ENCODE measurements at regions not wholly inside any gene's neighbourhood (a gene's known extent, or its start where the extent isn't known, plus 50 kb on each side); places are given as distances from the start of the nearest gene placed in this dataset.
A peak's percentile ranks its signal among the peaks of the same experiment; 100 is the strongest.
"Not testable (repeated sequence)": the region's sequence is repeated elsewhere in the genome, so short reads cannot be mapped to it uniquely, and the experiment has no call there.

- DNase-seq: no peak
Observed at GRCh38 chr20:6715401-6715941, 52.0 kb upstream of the BMP2 start.

GRCh38 chr20:6714279-6714711 is 53.2 kb upstream of the BMP2 start:
- DNase-seq: no peak

- DNase-seq: no peak
Observed at GRCh38 chr20:6711951-6712649, 55.4 kb upstream of the BMP2 start.

DNA sequence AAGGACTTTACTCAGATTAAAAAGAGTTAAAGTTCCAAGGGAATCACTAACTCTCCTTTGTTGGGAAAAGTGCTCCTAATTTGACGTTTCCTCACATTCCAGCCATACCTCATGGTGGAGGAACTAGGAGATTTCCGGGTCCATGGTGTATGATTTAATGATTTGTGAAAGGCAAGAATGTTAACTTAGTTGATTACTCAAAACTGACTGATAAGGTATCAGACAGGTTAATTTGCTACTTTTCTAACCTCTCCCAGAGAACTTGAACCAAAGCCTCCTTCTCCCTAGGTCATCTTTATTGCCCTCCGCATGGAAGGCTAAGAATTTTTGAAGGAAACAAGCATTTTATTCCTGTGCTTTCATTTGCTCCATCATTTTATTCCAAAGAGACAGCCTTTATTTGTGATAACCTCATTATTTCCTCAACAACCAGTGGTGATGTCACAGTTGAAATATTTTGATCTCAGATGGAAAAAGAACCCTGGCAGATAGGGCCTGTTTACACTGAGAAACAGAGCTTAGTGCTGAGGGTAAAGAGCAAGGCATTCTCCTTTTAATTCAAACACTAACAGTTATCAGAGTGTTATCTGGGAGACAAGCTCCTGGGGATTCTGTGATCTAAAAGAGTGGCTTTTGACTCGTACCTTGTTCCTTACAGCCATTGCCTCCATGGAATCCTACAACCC is 57.4 kb upstream of the BMP2 start:
- DNase-seq: no peak

GRCh38 chr20:6708010-6708409 is 59.5 kb upstream of the BMP2 start:
- DNase-seq: no peak

- DNase-seq: no peak
Observed at GRCh38 chr20:6707321-6707831, 60.1 kb upstream of the BMP2 start.

DNA sequence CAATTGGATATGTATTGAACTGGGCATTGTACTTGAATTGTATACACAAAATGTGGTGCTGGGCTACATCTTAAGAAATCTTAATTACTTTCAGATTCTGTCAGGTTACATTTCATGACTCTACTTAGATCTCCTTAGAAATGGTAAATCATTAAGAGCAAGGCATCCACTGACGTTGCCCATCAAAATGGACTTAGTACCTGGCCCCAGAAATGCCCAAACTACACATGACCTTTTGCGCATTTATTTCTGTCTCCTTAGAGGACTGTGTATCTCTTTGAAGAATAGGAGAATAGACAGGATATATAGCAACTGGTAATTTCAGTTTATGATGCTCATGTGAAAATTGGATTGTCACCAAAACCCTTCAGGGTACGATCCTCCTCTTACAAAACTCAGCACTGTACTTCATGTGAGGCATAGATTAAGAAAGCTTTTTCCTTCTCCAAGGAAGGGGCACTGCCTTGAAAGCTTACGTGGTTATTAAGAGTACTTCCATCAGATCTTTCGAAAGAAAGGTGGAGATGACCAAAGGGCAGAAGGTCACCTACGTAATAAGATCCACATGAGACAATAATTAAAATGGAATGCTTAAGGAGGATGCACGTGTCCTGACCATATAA is 61.4 kb upstream of the BMP2 start:
- DNase-seq: no peak

GRCh38 chr20:6705106-6705766 is 62.2 kb upstream of the BMP2 start:
- no peak for DNase-seq

GRCh38 chr20:6704132-6704861 is 63.2 kb upstream of the BMP2 start:
- no peak for DNase-seq

- DNase-seq: no peak
Observed at GRCh38 chr20:6703656-6704055, 63.8 kb upstream of the BMP2 start.

GRCh38 chr20:6703047-6703446 is 64.4 kb upstream of the BMP2 start:
- no peak for DNase-seq

DNA sequence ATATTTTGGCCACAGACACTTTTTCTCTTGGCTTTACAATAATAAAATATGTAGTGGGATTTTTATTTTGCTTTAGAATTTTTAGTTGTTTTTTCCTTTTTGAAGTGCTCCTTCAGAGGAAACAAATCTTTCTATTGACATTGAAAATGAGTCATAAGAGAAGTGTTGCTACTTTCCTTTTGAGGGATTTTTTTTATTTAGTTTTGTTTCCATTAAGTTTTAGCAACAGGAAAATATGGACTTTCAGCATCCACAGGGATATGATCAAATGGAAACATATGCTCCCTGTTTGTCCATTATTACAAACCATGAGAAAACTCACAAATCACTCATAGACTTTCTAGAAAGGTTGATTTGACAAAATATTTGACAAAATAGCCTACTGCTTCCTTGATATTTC is 65.3 kb upstream of the BMP2 start:
- DNase-seq: no peak

GRCh38 chr20:6700563-6701329 is 66.7 kb upstream of the BMP2 start:
- DNase-seq: no peak

GRCh38 chr20:6699921-6700562 is 67.4 kb upstream of the BMP2 start:
- DNase-seq: no peak

GRCh38 chr20:6698723-6699122 is 68.8 kb upstream of the BMP2 start:
- DNase-seq: no peak

DNA sequence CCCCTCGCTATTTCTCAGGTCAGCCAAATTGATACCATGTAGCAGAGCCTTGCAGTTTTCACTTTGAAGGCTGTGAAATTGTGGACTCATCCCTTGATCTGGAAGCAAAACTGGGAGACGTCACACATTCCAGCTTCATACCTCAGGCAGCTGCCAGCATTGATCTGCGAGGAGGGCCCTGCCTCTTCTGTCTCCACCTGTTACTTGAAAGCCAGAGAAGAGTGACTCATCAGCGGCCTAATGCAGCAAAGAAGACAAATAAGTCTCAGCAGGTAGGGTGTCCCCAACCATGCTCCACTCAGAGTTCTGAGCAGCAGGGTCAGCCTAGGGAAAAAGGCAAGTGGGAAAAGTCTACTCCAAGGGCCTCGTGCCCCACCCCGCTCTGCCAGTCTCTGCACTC is 69.4 kb upstream of the BMP2 start:
- peak; percentile 34 for DNase-seq

DNA sequence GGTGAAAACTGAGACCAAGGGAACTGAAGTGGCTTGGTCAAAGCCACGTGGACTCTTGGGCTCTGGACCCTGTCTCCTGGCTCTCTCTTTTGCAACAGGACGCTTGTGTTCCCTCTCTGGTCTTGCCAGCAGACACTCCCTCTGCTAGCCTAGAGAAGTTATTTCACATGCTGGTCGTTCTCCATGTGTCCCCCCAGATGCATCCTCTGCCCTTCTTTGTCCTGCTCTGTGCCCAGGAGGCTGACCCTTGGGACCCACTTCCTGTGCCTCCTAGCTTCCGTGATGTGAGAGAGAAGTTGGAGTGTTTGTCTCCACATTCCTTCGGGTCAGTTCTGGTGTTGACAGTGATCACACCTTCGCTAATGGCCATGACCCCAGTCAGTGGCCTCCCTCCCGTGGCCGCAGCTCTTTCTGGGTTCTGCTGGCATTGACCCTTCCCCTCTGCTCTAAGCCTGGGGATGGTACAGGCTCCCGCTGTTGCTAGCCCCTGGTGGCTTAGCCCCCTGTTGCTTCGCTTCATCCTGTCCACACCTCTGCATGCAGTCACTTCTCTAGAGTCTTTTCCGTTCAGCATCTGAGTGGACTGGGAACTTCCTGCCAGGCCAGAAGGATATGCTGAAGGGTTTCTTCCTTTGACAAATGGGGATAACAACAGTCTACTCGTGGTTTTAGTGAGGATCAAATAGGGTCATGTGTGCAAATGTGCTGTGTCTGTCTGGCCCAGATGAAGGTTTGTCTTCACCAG is 70.1 kb upstream of the BMP2 start:
- DNase-seq: no peak

DNA sequence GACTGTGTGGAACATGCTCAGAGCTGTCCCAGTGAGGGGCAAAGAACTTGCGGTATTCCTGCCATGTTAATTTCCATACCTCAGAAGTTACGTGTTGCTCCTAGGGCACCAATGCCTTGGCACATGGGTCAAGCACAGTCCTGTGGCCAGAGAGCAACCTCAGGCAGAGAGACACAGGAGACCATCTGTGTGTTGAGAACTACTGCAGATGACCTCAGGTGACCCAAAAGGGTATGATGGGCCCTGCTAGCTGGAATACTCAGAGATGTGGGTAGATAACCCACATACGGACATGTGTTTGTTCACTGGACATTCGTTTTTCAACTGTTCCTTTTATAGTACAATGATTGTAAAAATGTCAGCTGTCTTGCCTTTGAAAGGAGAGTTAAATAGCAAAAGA is 71.5 kb upstream of the BMP2 start:
- DNase-seq: no peak

DNA sequence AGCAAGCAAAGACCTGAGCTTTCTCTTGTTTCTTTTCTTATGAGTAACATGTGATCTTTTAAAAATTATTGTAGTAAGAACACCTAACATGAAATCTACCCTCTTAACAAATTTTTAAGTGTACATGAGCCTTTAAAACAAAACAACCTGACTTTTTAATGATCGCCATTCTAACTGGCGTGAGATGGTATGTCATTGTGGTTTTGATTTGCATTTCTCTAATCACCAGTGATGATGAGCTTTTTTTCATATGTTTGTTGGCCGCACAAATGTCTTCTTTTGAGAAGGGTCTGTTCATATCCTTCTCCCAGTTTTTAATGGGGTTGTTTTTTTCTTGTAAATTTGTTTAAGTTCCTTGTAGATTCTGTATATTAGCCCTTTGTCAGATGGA is 73.7 kb upstream of the BMP2 start:
- DNase-seq: not testable (repeated sequence)

GRCh38 chr20:6693178-6693807 is 74.2 kb upstream of the BMP2 start:
- no peak for DNase-seq

Data from SHP77 treated with DMSO at 0.1 percent for 48 hours (cell line).